LNCaP clone FGC (cell line): ENCODE measurements at regions not wholly inside any gene's neighbourhood (a gene's known extent, or its start where the extent isn't known, plus 50 kb on each side); places are given as distances from the start of the nearest gene placed in this dataset.

ENCODE experiments used
- DNase-seq: peaks from one replicate; pipeline ENCODE4 v3.0.0-alpha.2; 2011; ENCODE audit warnings: low read depth
- H3K4me3 ChIP-seq: 2 replicates; pipeline ENCODE4 v1.5.1; 2011; ENCODE audit warnings: mild to moderate bottlenecking, low read depth, low read length, control low read depth
- TF ChIP-seq, protein P1 (sequence below): IDR thresholded peaks from 2 replicates; pipeline ENCODE4 v1.5.1; 2012; ENCODE audit warnings: mild to moderate bottlenecking; ENCODE audit not compliant: control insufficient read depth, insufficient read depth; ENCODE audit errors: extremely low read depth

DNA sequence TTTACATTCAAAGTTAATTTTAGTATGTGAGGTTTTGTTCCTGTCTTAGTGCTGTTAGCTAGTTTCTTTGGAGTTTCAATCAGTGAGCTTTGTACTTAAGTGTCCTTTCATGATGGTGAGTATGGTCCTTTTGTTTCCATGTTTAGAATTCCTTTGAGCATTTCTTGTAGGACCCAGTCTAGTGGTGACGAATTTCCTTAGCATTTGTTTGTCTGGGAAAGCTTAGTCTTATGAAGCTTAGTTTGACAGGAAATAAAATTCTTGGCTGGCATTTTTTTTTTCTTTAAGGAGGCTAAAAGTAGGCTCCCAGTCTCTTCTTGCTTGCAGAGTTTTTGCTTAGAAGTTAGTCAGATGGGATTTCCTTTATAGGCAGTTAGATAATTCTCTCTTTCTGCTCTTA is 209.2 kb upstream of the SEMA3C start:
- TF ChIP-seq, protein P1, sequence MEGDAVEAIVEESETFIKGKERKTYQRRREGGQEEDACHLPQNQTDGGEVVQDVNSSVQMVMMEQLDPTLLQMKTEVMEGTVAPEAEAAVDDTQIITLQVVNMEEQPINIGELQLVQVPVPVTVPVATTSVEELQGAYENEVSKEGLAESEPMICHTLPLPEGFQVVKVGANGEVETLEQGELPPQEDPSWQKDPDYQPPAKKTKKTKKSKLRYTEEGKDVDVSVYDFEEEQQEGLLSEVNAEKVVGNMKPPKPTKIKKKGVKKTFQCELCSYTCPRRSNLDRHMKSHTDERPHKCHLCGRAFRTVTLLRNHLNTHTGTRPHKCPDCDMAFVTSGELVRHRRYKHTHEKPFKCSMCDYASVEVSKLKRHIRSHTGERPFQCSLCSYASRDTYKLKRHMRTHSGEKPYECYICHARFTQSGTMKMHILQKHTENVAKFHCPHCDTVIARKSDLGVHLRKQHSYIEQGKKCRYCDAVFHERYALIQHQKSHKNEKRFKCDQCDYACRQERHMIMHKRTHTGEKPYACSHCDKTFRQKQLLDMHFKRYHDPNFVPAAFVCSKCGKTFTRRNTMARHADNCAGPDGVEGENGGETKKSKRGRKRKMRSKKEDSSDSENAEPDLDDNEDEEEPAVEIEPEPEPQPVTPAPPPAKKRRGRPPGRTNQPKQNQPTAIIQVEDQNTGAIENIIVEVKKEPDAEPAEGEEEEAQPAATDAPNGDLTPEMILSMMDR: no peak
- no peak overlapping the region for H3K4me3 ChIP-seq
- no peak for DNase-seq

DNA sequence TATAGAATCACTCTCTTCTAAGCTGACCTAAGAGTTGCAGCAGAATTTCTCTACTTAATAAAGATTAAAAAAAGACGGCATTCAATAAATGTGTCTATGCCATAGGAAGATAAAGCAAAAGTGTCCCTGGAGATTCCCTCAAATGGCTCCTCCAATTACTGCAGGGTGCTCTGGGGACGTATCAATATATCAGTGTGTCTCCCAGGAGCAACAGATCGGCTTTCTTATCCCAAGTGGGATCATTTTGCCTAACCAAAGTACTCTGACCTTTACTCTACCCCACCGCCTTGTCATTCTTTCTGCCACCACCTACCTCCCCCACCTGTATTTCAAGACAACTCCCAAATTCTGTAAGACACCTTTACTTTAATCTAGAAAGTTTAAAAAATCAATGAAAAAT is 202.0 kb upstream of the SEMA3C start:
- H3K4me3 ChIP-seq: no peak overlapping the region
- TF ChIP-seq, protein P1: no peak
- no peak for DNase-seq

DNA sequence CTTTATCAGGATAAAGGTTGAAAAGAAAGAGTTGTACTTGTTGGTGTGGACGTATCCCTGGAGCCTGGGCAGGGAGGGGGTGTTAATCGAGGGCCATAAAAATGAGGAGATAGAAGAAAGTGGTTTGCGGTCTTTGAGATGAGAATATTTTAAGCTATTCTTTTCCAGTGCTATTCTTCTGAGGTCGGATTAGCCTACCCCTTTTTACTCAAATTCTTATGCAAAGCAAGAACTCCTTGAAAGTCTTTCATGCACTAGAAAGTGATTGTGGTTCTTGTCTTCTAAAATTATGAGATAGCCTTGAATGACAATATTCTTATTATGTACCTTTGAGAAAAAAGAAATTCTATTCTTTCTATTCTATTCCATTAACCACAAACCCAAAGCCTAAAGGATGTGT is 201.3 kb upstream of the SEMA3C start:
- TF ChIP-seq, protein P1: no peak
- no peak overlapping the region for H3K4me3 ChIP-seq

DNA sequence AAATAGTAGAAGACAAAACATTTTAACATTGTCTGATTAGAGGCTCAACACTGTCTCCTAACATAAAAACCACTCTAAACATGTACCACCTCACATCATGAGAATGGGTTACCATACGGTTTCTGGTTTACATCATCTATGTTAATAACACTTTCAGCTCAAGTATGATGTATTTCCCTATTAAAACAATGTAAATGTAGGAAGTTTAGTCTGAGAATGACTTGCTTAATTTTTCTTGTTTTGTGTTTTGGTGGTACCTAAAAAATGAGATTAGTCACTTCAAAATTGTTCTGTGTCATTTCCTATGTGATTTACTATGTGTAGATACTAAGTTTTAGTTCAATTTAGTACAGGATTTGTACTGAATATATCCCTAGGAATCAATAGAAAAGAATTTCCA is 195.8 kb upstream of the SEMA3C start:
- DNase-seq: no peak
- no peak overlapping the region for H3K4me3 ChIP-seq
- TF ChIP-seq, protein P1: no peak

More for the DNA sequence above, 201.3 kb upstream of the SEMA3C start:
- DNase-seq: no peak

DNA sequence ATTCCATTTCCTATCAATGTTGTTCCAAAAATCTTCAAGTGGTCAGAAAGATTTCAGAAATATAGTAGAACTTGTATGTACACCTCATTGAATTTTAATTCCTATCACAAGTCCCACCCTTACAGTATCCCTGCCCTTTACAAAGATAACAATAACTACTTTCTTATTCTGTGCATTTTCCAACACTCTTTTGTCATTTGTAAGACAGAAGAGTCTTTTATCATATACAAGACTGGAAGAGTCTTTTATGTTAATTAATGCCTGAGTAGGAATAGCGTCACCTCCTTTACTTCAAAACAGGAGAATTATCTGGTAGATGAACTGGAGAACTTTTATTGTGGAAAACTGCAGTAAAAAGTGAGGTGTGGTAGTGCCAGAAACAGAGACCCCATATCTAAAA is 193.9 kb upstream of the SEMA3C start:
- no peak overlapping the region for H3K4me3 ChIP-seq
- TF ChIP-seq, protein P1: no peak
- no peak for DNase-seq

DNA sequence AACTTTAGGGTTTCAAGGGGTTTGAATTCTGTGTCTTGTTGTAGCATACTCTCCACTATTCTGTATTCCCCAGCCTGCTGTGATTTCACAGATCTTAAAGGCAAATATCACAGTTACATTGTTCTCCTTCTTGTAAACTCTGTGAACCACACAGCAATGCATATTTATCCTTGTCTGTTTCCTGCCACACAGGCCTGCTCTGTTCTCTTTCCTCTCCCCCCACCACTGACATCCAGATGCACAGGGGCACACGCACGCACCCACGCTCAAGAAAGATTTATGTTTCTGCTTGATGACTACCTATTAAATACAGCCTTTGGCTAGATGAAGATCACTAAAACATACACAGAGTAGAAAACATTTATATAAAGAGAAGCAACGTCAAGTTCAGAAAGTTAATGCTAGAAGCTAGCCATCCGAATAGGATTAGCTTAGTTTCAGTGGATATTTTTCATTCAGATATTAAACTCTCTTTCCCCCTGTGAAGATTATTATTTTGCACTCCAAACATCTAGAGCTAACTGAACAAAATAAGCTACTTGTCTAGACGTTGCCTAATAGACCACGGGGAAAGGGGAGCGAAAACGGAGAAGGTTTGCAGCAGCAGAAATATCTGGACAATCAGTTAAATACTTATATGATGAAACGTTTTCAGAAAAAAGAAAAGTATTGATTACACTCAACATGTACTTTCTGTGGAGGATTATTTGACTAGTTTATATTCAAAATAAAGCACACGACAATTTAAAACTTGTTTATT is 193.1 kb upstream of the SEMA3C start:
- TF ChIP-seq, protein P1: no peak
- DNase-seq: no peak
- H3K4me3 ChIP-seq: no peak overlapping the region

DNA sequence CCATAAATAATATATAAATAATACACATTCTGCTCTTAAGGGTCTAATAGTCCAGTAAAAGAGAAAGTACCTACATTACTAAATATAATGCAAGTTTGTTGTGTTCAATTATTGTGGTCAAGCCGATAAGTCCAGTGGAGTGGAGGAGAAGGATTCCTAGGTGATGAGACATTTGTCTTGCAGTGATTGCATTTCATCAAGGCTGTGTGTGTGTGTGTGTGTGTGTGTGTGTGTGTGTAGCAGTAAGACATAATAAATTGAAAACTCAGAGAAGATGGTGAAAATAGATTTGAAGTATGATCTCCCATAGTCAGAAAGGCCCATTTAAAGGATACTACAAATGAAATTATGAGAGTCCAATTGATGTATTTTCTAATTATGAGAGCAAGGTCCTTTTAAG is 192.5 kb upstream of the SEMA3C start:
- no peak overlapping the region for H3K4me3 ChIP-seq
- DNase-seq: no peak
- TF ChIP-seq, protein P1: no peak
